ENCODE measurements at regions not wholly inside any gene's neighbourhood (a gene's known extent, or its start where the extent isn't known, plus 50 kb on each side); places are given as distances from the start of the nearest gene placed in this dataset.
"Not testable (repeated sequence)": the region's sequence is repeated elsewhere in the genome, so short reads cannot be mapped to it uniquely, and the experiment has no call there.

DNA sequence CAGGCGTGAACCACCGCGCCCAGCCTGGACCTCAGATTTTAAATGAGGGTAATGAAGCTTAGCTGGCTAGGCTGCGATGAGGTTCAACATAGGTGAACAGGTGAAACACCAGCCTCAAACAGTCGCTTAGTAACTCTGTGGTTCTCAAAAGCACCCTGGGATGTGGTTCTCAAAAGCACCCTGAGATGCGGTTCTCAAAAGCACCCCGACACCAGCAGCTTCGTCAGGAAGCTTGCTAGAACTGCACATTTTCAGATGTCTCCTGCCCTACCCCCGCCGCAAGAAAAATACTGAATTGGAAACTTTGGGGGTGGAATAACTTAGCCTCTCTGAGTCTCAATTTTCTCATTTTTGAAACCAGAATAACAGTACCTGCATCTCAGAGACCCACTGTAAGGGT lies 86.7 kb upstream of the XYLT1 start (continued):
- TF ChIP-seq, protein P1, sequence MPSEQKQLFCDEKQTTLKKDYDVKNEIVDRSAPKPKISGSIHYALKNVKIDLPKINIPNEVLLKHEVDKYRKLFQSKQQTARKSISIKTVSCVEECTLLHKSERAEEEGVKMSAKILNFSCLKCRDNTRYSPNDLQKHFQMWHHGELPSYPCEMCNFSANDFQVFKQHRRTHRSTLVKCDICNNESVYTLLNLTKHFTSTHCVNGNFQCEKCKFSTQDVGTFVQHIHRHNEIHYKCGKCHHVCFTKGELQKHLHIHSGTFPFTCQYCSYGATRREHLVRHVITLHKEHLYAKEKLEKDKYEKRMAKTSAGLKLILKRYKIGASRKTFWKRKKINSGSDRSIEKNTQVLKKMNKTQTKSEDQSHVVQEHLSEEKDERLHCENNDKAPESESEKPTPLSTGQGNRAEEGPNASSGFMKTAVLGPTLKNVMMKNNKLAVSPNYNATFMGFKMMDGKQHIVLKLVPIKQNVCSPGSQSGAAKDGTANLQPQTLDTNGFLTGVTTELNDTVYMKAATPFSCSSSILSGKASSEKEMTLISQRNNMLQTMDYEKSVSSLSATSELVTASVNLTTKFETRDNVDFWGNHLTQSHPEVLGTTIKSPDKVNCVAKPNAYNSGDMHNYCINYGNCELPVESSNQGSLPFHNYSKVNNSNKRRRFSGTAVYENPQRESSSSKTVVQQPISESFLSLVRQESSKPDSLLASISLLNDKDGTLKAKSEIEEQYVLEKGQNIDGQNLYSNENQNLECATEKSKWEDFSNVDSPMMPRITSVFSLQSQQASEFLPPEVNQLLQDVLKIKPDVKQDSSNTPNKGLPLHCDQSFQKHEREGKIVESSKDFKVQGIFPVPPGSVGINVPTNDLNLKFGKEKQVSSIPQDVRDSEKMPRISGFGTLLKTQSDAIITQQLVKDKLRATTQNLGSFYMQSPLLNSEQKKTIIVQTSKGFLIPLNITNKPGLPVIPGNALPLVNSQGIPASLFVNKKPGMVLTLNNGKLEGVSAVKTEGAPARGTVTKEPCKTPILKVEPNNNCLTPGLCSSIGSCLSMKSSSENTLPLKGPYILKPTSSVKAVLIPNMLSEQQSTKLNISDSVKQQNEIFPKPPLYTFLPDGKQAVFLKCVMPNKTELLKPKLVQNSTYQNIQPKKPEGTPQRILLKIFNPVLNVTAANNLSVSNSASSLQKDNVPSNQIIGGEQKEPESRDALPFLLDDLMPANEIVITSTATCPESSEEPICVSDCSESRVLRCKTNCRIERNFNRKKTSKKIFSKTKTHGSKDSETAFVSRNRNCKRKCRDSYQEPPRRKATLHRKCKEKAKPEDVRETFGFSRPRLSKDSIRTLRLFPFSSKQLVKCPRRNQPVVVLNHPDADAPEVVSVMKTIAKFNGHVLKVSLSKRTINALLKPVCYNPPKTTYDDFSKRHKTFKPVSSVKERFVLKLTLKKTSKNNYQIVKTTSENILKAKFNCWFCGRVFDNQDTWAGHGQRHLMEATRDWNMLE (tag by site-specific recombination; conservative IDR thresholded peaks at IDR 0.05; ENCODE audit: low read depth) = no peak

DNA sequence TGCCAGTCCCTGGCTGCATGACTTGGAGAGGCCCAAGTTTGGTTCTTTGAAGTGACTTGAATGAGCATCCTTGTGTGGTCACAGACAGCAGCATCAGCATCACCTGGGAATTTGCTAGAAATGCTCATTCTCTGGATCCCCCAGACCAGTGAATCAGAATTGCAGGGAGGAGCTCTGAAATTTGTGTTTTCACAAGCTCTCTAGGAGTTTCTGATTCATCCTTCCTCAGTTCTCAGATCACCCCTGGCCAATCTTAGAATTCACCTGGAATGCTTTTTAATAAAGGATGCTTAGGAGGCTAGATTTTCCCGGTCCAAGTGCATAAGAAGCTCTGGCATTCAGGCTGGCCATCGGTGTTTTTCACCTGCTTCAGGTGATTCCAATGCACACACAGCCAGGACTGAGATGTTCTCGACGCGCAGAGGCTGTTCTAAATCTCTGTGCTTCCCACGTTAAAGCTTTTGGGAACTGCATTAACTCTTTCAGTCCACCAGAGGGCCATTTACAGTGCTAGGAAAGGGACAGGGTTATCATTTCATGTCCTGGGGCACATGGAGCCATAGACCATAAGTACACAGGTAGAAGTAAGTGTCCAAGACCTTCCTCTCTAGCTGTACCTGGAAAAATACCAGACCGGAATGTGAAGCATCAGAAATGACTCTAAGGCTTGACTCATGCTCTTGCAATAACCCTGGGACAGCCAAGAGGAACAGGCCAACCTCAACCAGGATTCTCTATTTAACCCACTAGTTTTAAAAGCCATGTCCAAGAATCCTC lies 85.7 kb upstream of the XYLT1 start:
- Histone ChIP-seq H3K9me3 (ENCODE audit: control insufficient read depth, insufficient read depth, low read depth, low read length) (no peaks in the 10 kb centered on the region), H3K4me1 (ENCODE audit: control insufficient read depth, insufficient read depth, low read length) (no peaks in the 10 kb centered on the region), H3K4me3 (ENCODE audit: low read depth, low read length) (no peak overlapping the region), H3K36me3 (ENCODE audit: control insufficient read depth in 2 of 2, insufficient read depth in 1 of 2, low read length in 2 of 2) (no peaks in the 10 kb centered on the region), H3K27ac (ENCODE audit: extremely low read depth, low read depth, low read length) (no peak overlapping the region)
- TF ChIP-seq, protein P2, sequence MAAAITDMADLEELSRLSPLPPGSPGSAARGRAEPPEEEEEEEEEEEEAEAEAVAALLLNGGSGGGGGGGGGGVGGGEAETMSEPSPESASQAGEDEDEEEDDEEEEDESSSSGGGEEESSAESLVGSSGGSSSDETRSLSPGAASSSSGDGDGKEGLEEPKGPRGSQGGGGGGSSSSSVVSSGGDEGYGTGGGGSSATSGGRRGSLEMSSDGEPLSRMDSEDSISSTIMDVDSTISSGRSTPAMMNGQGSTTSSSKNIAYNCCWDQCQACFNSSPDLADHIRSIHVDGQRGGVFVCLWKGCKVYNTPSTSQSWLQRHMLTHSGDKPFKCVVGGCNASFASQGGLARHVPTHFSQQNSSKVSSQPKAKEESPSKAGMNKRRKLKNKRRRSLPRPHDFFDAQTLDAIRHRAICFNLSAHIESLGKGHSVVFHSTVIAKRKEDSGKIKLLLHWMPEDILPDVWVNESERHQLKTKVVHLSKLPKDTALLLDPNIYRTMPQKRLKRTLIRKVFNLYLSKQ (tag by site-specific recombination; IDR thresholded peaks at IDR 0.05; ENCODE audit: borderline replicate concordance) = no peak
- TF ChIP-seq, protein P3, sequence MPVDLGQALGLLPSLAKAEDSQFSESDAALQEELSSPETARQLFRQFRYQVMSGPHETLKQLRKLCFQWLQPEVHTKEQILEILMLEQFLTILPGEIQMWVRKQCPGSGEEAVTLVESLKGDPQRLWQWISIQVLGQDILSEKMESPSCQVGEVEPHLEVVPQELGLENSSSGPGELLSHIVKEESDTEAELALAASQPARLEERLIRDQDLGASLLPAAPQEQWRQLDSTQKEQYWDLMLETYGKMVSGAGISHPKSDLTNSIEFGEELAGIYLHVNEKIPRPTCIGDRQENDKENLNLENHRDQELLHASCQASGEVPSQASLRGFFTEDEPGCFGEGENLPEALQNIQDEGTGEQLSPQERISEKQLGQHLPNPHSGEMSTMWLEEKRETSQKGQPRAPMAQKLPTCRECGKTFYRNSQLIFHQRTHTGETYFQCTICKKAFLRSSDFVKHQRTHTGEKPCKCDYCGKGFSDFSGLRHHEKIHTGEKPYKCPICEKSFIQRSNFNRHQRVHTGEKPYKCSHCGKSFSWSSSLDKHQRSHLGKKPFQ (tag by site-specific recombination; IDR thresholded peaks at IDR 0.05) = no peak
- TF ChIP-seq ZNF670 (tag by site-specific recombination; IDR thresholded peaks at IDR 0.05; ENCODE audit: low read depth) (no peak), ZNF654 (tag by site-specific recombination; IDR thresholded peaks at IDR 0.05; ENCODE audit: low read depth) (peak; percentile 12; the same call in 1 of the 2 replicates)
- POLR2A ChIA-PET = no interaction called here
- CTCF ChIA-PET = interaction anchor here (0.5 to 2.1 kb wide), 6 partner anchors 21 to 1003 kb away, joined by 3 to 9 read pairs (median 3); no protein-coding TSS in a partner anchor

DNA sequence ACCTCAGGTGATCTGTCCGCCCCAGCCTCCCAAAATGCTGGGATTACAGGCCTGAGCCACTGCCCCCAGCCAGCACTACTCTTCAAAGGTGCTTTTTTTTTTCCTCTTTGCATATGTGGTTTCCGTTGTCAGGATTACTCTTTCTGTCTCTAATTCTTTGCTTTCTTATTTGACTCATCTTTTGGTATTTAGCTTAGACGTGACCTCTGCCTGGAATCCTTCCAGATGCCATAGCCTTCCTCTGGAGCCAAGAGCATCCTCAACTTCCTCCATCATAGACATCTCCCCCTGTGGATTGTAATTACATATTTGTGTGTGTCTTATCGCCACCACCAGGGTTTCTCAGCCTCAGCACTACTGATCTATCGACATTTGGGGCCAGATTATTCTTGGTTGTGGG lies 84.4 kb upstream of the XYLT1 start:
- no peaks in the 10 kb centered on the region for H3K36me3 ChIP-seq (ENCODE audit: control insufficient read depth in 2 of 2, insufficient read depth in 1 of 2, low read length in 2 of 2)
- no peak overlapping the region for H3K4me3 ChIP-seq (ENCODE audit: low read depth, low read length)
- CTCF ChIA-PET = interaction anchor here (0.6 kb wide), 2 partner anchors 23 to 428 kb away, joined by 3 to 4 read pairs; no protein-coding TSS in a partner anchor
- POLR2A ChIA-PET = no interaction called here
- no peaks in the 10 kb centered on the region for H3K4me1 ChIP-seq (ENCODE audit: control insufficient read depth, insufficient read depth, low read length)
- TF ChIP-seq ZNF114 (tag by site-specific recombination; IDR thresholded peaks at IDR 0.05) (no peak), ZNF341 (tag by site-specific recombination; IDR thresholded peaks at IDR 0.05; ENCODE audit: low read depth) (no peak), ZNF324 (tag by site-specific recombination; IDR thresholded peaks at IDR 0.05) (no peak), BCL11A (tag by site-specific recombination; IDR thresholded peaks at IDR 0.05; ENCODE audit: low read depth) (no peak)
- H3K27ac ChIP-seq (ENCODE audit: extremely low read depth, low read depth, low read length) = no peak overlapping the region
- no peaks in the 10 kb centered on the region for H3K9me3 ChIP-seq (ENCODE audit: control insufficient read depth, insufficient read depth, low read depth, low read length)

DNA sequence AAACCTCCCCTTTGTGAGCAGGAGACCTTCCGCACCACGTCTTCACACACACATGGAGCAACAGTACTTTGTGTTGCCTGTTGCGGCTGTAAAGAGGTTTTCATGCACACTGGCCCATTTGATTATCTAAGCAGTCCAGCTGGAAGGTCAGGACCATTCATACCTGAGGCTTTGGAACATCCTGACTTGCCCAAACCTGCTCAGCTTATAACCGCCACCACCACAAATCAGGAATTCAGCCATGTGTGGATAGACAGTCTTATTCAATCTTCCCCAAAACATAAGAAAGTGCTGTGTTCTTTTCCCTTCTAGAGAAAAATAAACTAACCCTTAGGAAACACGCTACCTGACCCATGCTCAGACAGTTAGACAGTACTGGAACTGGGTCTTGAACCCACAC lies 81.6 kb upstream of the XYLT1 start:
- no peaks in the 10 kb centered on the region for H3K4me1 ChIP-seq (ENCODE audit: control insufficient read depth, insufficient read depth, low read length)

DNA sequence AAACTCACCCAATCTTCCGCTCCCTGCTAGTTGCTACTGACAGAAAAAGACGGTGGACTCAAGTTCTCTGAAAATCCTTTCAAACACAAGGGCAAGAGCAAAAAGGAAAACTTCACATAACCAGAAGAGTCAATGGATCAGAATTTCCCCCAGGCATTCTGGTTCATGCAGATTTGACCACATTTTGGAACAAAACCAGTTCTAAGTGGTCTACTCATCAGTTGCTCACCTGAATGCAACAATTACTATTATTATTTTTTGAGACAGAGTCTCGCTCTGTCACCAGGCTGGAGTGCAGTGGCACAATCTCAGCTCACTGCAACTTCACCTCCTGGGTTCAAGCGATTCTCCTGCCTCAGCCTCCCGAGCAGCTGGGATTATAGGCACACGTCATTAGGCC lies 80.9 kb upstream of the XYLT1 start:
- CTCF ChIA-PET; POLR2A ChIA-PET; H3K4me1 ChIP-seq (ENCODE audit: control insufficient read depth, insufficient read depth, low read length); H3K4me3 ChIP-seq (ENCODE audit: low read depth, low read length); H3K27ac ChIP-seq (ENCODE audit: extremely low read depth, low read depth, low read length); H3K9me3 ChIP-seq (ENCODE audit: control insufficient read depth, insufficient read depth, low read depth, low read length); H3K36me3 ChIP-seq (ENCODE audit: control insufficient read depth in 2 of 2, insufficient read depth in 1 of 2, low read length in 2 of 2): not testable (repeated sequence)

More for the DNA sequence above, 81.6 kb upstream of the XYLT1 start:
- no peak for TF ChIP-seq ZNF596 (tag by site-specific recombination; IDR thresholded peaks at IDR 0.05)
- no peak for TF ChIP-seq ZNF221 (tag by site-specific recombination; IDR thresholded peaks at IDR 0.05; ENCODE audit: borderline replicate concordance)
- no peak for TF ChIP-seq ZNF600 (tag by site-specific recombination; IDR thresholded peaks at IDR 0.05)
- TF ChIP-seq ZNF112 (tag by site-specific recombination; IDR thresholded peaks at IDR 0.05) = no peak
- ChIA-PET POLR2A (no interaction called here), CTCF (no interaction called here)
- Histone ChIP-seq H3K9me3 (ENCODE audit: control insufficient read depth, insufficient read depth, low read depth, low read length) (no peaks in the 10 kb centered on the region), H3K4me3 (ENCODE audit: low read depth, low read length) (no peak overlapping the region), H3K27ac (ENCODE audit: extremely low read depth, low read depth, low read length) (no peak overlapping the region), H3K36me3 (ENCODE audit: control insufficient read depth in 2 of 2, insufficient read depth in 1 of 2, low read length in 2 of 2) (no peaks in the 10 kb centered on the region)
